HG03439 (cell line): ENCODE measurements at regions not wholly inside any gene's neighbourhood (a gene's known extent, or its start where the extent isn't known, plus 50 kb on each side); places are given as distances from the start of the nearest gene placed in this dataset.

Source experiments
- ATAC-seq: cut with Tn5 transposase; IDR thresholded peaks from one replicate; pipeline ENCODE4 v1.9.1; 2021; ENCODE audit warnings: mild to moderate bottlenecking, moderate library complexity; ENCODE audit not compliant: unreplicated experiment

GRCh38 chr2:219989744-219990143 lies 362.3 kb downstream of the SLC4A3 start:
- ATAC-seq: no peak

- no peak for ATAC-seq
Observed at GRCh38 chr2:219991116-219991515, 363.7 kb downstream of the SLC4A3 start.

GRCh38 chr2:219995399-219995798 lies 368.0 kb downstream of the SLC4A3 start:
- ATAC-seq: no peak

GRCh38 chr2:219995991-219996765 lies 368.7 kb downstream of the SLC4A3 start:
- no peak for ATAC-seq

- no peak for ATAC-seq
Observed at GRCh38 chr2:219997341-219997851, 370.0 kb downstream of the SLC4A3 start.

- ATAC-seq: no peak
Observed at GRCh38 chr2:219998107-219998506, 370.7 kb downstream of the SLC4A3 start.

GRCh38 chr2:219998714-219999227 lies 371.3 kb downstream of the SLC4A3 start:
- no peak for ATAC-seq

GRCh38 chr2:220000080-220000479 lies 372.6 kb downstream of the SLC4A3 start:
- ATAC-seq: no peak

GRCh38 chr2:220000586-220000985 lies 373.2 kb downstream of the SLC4A3 start:
- ATAC-seq: no peak

GRCh38 chr2:220001751-220002150 lies 374.3 kb downstream of the SLC4A3 start:
- no peak for ATAC-seq

GRCh38 chr2:220002251-220002650 lies 374.8 kb downstream of the SLC4A3 start:
- no peak for ATAC-seq

GRCh38 chr2:220002699-220003098 lies 375.3 kb downstream of the SLC4A3 start:
- no peak for ATAC-seq

- no peak for ATAC-seq
Observed at GRCh38 chr2:220005362-220005761, 377.9 kb downstream of the SLC4A3 start.

- ATAC-seq: no peak
Observed at GRCh38 chr2:220006152-220006621, 378.8 kb downstream of the SLC4A3 start.

- ATAC-seq: no peak
Observed at GRCh38 chr2:220011859-220012258, 384.4 kb downstream of the SLC4A3 start.

GRCh38 chr2:220014961-220015360 lies 387.5 kb downstream of the SLC4A3 start:
- ATAC-seq: no peak

GRCh38 chr2:220015576-220015975 lies 388.1 kb downstream of the SLC4A3 start:
- no peak for ATAC-seq

GRCh38 chr2:220025207-220025606 lies 397.8 kb downstream of the SLC4A3 start:
- ATAC-seq: no peak

- no peak for ATAC-seq
Observed at GRCh38 chr2:220029013-220029412, 401.6 kb downstream of the SLC4A3 start.

GRCh38 chr2:220033546-220033945 lies 406.1 kb downstream of the SLC4A3 start:
- ATAC-seq: no peak

- ATAC-seq: no peak
Observed at GRCh38 chr2:220034426-220035130, 407.1 kb downstream of the SLC4A3 start.

GRCh38 chr2:220036431-220036830 lies 409.0 kb downstream of the SLC4A3 start:
- ATAC-seq: no peak
